KOPT-K1 (cell line): ENCODE measurements at regions not wholly inside any gene's neighbourhood (a gene's known extent, or its start where the extent isn't known, plus 50 kb on each side); places are given as distances from the start of the nearest gene placed in this dataset.
"Not testable (repeated sequence)": the region's sequence is repeated elsewhere in the genome, so short reads cannot be mapped to it uniquely, and the experiment has no call there.

ENCODE experiments used
- H3K27ac ChIP-seq: fragments of 200-600 bp; sonication (generic); 2 replicates; pipeline ENCODE4 v1.5.1; 2016; ENCODE audit warnings: antibody characterized with exemption, mild to moderate bottlenecking, low read depth, low read length; ENCODE audit not compliant: poor library complexity, severe bottlenecking
- H3K36me3 ChIP-seq: fragments of 200-600 bp; sonication (generic); 2 replicates; pipeline ENCODE4 v1.5.1; 2017; ENCODE audit warnings: antibody characterized with exemption, mild to moderate bottlenecking, low read length, moderate library complexity; ENCODE audit not compliant: insufficient read depth
- H3K9me3 ChIP-seq: fragments of 200-600 bp; sonication (generic); 2 replicates; pipeline ENCODE4 v1.5.1; 2017; ENCODE audit warnings: antibody characterized with exemption, low read length, mild to moderate bottlenecking; ENCODE audit not compliant: insufficient read depth, poor library complexity, severe bottlenecking

DNA sequence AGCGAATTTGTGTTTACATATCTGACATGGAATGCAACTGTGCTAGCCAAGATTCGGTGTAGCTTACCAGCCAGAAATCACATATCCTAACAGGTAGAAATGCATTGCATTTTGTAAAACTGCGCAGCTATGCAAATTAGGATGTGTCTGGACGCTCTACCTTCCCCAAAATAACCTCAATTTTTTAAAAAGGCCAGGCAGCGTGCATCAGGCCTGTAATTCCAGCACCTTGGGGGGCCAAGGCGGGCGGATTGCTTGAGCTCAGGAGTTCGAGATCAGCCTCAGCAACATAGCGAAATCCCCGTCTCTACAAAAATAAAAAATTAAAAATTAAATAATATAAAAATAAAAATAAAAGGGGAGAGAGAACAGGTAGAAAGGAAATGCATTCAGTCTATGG lies 305.0 kb downstream of the TYW1 start:
- H3K27ac ChIP-seq, result peak overlapping the region; percentile 72
- H3K36me3 ChIP-seq, result peaks cover 28% of the 10 kb centered on the region
- H3K9me3 ChIP-seq, result no peaks in the 10 kb centered on the region

GRCh38 chr7:67302113-67303039 lies 305.7 kb downstream of the TYW1 start:
- peak overlapping the region; percentile 72 for H3K27ac ChIP-seq
- H3K9me3 ChIP-seq, result no peaks in the 10 kb centered on the region
- peaks cover 35% of the 10 kb centered on the region for H3K36me3 ChIP-seq

- peaks cover 60% of the 10 kb centered on the region for H3K36me3 ChIP-seq
- H3K9me3 ChIP-seq, H3K27ac ChIP-seq: not testable (repeated sequence)
Observed at GRCh38 chr7:67304846-67305245, 308.2 kb downstream of the TYW1 start.

DNA sequence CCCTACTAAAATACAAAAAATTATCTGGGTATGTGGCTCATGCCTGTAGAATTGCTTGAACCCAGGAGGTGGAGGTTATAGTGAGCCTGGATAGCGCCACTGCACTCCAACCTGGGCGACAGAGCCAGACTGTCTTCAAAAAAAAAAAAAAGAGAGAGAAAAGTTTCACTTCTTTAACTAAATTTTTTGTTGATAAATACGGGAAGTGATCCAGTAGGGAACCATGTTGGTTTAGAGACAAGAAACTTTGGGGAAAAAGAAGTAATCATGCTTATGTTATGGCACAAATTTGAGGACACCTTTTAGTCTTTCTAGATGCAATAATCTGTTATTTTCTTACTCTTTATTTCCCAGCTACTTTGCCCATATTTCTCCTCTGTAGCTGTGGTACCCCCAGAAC lies 309.7 kb downstream of the TYW1 start:
- peaks cover 75% of the 10 kb centered on the region for H3K36me3 ChIP-seq
- H3K27ac ChIP-seq, result no peak overlapping the region
- no peaks in the 10 kb centered on the region for H3K9me3 ChIP-seq

DNA sequence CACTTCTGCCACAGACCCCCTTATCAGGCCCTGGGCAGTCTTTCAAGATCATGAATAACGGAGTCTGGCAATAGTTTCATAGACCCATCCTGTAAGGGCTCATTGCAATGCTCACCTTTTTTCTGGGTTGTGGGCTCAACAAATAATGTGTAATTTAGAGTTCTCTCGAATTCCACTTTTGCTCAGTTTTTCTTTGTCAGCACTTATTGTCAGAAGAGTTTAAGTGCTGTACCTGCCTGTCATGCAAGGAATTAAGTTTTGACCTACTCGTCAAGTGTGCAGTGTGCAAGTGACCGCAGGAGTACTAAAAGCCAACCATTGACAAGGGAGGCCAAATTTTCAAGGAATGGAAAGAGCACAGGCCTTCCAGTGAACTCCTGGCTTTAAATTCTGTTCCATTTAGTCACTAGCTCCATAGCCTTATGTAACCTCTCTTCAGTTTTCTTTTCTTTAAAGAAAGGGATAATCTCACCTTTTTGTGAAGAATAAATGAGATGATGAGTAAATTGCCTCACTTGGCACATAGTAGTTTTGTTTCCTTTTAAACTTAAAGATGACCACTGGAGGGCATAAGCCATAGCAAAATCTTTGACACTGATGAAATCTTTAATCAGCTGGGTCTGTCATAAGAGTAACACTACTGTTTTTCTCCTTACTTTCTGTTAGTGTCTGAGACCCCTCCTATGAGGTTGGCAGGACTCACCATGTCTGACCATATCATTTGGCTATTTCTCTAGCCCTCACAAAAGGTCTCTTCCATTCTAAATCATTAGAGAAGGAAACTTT lies 313.3 kb downstream of the TYW1 start:
- Histone ChIP-seq H3K27ac (no peak overlapping the region), H3K36me3 (peaks cover 100% of the 10 kb centered on the region), H3K9me3 (no peaks in the 10 kb centered on the region)

- Histone ChIP-seq H3K36me3 (peaks cover 99% of the 10 kb centered on the region), H3K27ac (no peak overlapping the region)
Observed at GRCh38 chr7:67311901-67312300, 315.3 kb downstream of the TYW1 start.

GRCh38 chr7:67313213-67313612 lies 316.6 kb downstream of the TYW1 start:
- no peak overlapping the region for H3K27ac ChIP-seq
- H3K36me3 ChIP-seq, result peaks cover 96% of the 10 kb centered on the region
- no peaks in the 10 kb centered on the region for H3K9me3 ChIP-seq

More at GRCh38 chr7:67311901-67312300, 315.3 kb downstream of the TYW1 start:
- H3K9me3 ChIP-seq, result no peaks in the 10 kb centered on the region

GRCh38 chr7:67316902-67317301 lies 320.3 kb downstream of the TYW1 start:
- peaks cover 77% of the 10 kb centered on the region for H3K36me3 ChIP-seq
- not testable (repeated sequence) for H3K9me3 ChIP-seq, H3K27ac ChIP-seq

DNA sequence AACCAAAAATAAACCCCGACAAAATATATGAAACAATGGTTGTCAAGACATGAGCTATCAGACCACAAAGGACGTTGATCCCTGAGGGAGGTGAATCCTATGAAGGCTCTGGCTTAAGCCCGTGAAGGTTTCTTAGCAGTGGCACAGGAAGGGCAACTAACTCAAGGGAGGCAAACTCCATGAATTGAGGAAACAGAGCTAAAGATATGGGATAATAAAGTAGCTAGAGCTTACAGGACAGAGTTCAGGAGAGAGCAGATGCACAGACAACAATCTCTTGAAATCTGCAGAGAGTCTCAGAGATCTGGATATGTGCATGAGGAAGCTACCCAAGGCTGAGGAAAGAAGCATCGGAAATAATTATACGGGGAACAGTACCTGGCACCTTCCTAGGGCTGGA lies 331.6 kb downstream of the TYW1 start:
- not testable (repeated sequence) for H3K36me3 ChIP-seq, H3K9me3 ChIP-seq, H3K27ac ChIP-seq

- H3K36me3 ChIP-seq, H3K27ac ChIP-seq, H3K9me3 ChIP-seq: not testable (repeated sequence)
Observed at GRCh38 chr7:67335165-67335564, 338.5 kb downstream of the TYW1 start.

DNA sequence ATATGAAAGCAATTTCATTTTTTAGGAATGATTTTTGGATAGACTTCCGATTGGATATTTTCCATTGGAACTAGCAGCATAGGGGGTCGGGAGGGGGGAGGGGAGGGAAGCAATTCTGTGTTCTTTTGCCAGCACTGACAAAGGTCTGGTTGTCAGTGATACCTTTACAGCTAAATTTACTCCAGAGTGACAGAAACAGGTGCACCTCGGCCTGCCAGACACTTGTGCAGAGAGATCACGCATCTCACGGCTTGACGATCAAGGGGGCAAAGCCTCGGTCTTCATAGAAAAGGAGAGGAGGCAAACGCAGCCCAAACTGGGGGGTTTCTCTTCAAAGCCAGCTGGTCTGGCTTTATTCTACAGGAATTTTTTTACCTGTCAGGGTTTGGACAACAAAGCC lies 339.0 kb downstream of the TYW1 start:
- H3K36me3 ChIP-seq, H3K27ac ChIP-seq, H3K9me3 ChIP-seq: not testable (repeated sequence)

- not testable (repeated sequence) for H3K27ac ChIP-seq, H3K36me3 ChIP-seq, H3K9me3 ChIP-seq
Observed at GRCh38 chr7:67338545-67338944, 341.9 kb downstream of the TYW1 start.

- Histone ChIP-seq H3K9me3 (no peaks in the 10 kb centered on the region), H3K36me3 (peaks cover 6% of the 10 kb centered on the region; the same call in 1 of the 2 replicates), H3K27ac (no peak overlapping the region)
Observed at GRCh38 chr7:67341153-67341768, 344.6 kb downstream of the TYW1 start.

GRCh38 chr7:67343114-67343513 lies 346.5 kb downstream of the TYW1 start:
- H3K27ac ChIP-seq, result no peak overlapping the region
- peaks cover 6% of the 10 kb centered on the region; the same call in 1 of the 2 replicates for H3K36me3 ChIP-seq
- no peaks in the 10 kb centered on the region for H3K9me3 ChIP-seq

- Histone ChIP-seq H3K9me3 (no peaks in the 10 kb centered on the region), H3K27ac (no peak overlapping the region), H3K36me3 (peaks cover 6% of the 10 kb centered on the region; the same call in 1 of the 2 replicates)
Observed at GRCh38 chr7:67343572-67343971, 346.9 kb downstream of the TYW1 start.
